C4-2B (cell line): ENCODE measurements at regions not wholly inside any gene's neighbourhood (a gene's known extent, or its start where the extent isn't known, plus 50 kb on each side); places are given as distances from the start of the nearest gene placed in this dataset.

ENCODE experiments used
- CTCF ChIP-seq: fragments of 450-650 bp; conservative IDR thresholded peaks from 2 replicates; pipeline ENCODE4 v1.5.1; 2017; ENCODE audit warnings: mild to moderate bottlenecking
- ZFX ChIP-seq: fragments of 450-650 bp; IDR thresholded peaks from 2 replicates; pipeline ENCODE4 v1.6.1; 2017

- TF ChIP-seq CTCF (no peak), ZFX (no peak)
These were observed 188.1 kb upstream of the ETV3 start for GRCh38 chr1:157326173-157326859.
